Suprapubic skin (tissue), 3 donors: ENCODE measurements at regions not wholly inside any gene's neighbourhood (a gene's known extent, or its start where the extent isn't known, plus 50 kb on each side); places are given as distances from the start of the nearest gene placed in this dataset.

ENCODE experiments used
- POLR2A ChIP-seq, 2 donors: fragments of 450-650 bp; IDR thresholded peaks; one replicate each; pipeline ENCODE4 v1.6.1; 2017; ENCODE audit warnings: antibody characterized with exemption in 2 of 2, mild to moderate bottlenecking in 2 of 2, moderate library complexity in 2 of 2
- TF ChIP-seq, protein P1 (sequence below), 2 donors: fragments of 200-600 bp in 1 of 2; fragments of 450-650 bp in 1 of 2; sonication (generic) in 1 of 2; IDR thresholded peaks; one replicate each; pipeline ENCODE4 v1.5.1; 2016 to 2019; ENCODE audit warnings: antibody characterized with exemption in 2 of 2, mild to moderate bottlenecking in 1 of 2, moderate library complexity in 1 of 2

DNA sequence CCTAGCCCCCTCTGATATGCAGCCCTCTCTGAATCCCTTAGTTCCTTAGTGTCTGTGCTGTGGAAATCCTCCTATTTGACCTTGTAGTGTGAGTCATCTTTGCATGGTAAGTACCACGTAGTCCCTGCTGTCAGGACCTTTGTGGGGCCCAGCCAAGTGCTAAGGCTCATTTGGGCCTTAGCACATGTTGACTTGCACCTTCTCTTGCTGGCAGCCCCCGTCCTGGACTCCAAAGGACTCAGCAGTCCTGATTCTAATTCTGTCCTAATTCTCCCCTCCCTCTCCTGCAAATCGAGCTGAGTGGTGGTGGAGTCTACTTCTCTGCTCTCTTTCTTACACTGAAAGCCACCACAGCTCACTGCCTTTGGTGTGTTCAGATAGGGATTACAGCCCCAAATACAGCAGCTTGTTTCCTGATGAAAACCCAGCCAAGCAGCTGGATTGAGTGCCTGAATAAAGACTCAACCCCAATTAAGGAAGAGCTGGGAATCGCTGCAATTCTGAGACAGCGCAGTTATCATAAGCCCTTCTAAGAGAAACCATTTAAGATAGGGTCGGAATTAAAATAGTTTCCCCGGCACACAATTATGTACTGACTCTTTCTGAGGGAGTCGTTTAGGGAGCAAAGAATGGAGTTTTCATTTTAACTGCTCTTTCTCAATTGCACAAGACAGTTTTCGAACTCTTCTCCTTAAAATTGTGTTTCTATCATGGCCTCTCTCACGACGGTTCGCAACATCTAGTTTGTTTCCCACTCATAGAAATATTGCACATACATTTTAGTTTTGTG is 215.6 kb upstream of the TNP1 start:
- TF ChIP-seq, protein P1, sequence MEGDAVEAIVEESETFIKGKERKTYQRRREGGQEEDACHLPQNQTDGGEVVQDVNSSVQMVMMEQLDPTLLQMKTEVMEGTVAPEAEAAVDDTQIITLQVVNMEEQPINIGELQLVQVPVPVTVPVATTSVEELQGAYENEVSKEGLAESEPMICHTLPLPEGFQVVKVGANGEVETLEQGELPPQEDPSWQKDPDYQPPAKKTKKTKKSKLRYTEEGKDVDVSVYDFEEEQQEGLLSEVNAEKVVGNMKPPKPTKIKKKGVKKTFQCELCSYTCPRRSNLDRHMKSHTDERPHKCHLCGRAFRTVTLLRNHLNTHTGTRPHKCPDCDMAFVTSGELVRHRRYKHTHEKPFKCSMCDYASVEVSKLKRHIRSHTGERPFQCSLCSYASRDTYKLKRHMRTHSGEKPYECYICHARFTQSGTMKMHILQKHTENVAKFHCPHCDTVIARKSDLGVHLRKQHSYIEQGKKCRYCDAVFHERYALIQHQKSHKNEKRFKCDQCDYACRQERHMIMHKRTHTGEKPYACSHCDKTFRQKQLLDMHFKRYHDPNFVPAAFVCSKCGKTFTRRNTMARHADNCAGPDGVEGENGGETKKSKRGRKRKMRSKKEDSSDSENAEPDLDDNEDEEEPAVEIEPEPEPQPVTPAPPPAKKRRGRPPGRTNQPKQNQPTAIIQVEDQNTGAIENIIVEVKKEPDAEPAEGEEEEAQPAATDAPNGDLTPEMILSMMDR (IDR thresholded peaks at IDR 0.05) = no peak
- no peak for TF ChIP-seq POLR2A (IDR thresholded peaks at IDR 0.05)
